HEK293 (cell line): ENCODE measurements at regions not wholly inside any gene's neighbourhood (a gene's known extent, or its start where the extent isn't known, plus 50 kb on each side); places are given as distances from the start of the nearest gene placed in this dataset.

Experiments used
- REST ChIP-seq: fragments of 450-650 bp; formaldehyde crosslinking; IDR thresholded peaks from 2 replicates; pipeline ENCODE4 v1.5.1; 2016; ENCODE audit warnings: missing biosample characterization, missing genetic modification characterization
- YY1 ChIP-seq: fragments of 450-650 bp; formaldehyde crosslinking; IDR thresholded peaks from 2 replicates; pipeline ENCODE4 v1.5.1; 2018; ENCODE audit warnings: missing biosample characterization, missing genetic modification characterization
- TF ChIP-seq, protein P1 (sequence below): fragments of 450-650 bp; formaldehyde crosslinking; IDR thresholded peaks from 2 replicates; pipeline ENCODE4 v1.5.1; 2016; ENCODE audit warnings: missing biosample characterization, missing genetic modification characterization
- TF ChIP-seq, protein P2 (sequence below): fragments of 450-650 bp; formaldehyde crosslinking; IDR thresholded peaks from 2 replicates; pipeline ENCODE4 v1.5.1; 2016; ENCODE audit warnings: missing biosample characterization, missing genetic modification characterization, low read depth

GRCh38 chr2:160658851-160659250, 165.2 kb upstream of the RBMS1 start:
- TF ChIP-seq, protein P1, sequence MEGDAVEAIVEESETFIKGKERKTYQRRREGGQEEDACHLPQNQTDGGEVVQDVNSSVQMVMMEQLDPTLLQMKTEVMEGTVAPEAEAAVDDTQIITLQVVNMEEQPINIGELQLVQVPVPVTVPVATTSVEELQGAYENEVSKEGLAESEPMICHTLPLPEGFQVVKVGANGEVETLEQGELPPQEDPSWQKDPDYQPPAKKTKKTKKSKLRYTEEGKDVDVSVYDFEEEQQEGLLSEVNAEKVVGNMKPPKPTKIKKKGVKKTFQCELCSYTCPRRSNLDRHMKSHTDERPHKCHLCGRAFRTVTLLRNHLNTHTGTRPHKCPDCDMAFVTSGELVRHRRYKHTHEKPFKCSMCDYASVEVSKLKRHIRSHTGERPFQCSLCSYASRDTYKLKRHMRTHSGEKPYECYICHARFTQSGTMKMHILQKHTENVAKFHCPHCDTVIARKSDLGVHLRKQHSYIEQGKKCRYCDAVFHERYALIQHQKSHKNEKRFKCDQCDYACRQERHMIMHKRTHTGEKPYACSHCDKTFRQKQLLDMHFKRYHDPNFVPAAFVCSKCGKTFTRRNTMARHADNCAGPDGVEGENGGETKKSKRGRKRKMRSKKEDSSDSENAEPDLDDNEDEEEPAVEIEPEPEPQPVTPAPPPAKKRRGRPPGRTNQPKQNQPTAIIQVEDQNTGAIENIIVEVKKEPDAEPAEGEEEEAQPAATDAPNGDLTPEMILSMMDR (tag by site-specific recombination), result no peak
- TF ChIP-seq REST (tag by site-specific recombination), result no peak
- no peak for TF ChIP-seq YY1 (tag by site-specific recombination)
- TF ChIP-seq, protein P2, sequence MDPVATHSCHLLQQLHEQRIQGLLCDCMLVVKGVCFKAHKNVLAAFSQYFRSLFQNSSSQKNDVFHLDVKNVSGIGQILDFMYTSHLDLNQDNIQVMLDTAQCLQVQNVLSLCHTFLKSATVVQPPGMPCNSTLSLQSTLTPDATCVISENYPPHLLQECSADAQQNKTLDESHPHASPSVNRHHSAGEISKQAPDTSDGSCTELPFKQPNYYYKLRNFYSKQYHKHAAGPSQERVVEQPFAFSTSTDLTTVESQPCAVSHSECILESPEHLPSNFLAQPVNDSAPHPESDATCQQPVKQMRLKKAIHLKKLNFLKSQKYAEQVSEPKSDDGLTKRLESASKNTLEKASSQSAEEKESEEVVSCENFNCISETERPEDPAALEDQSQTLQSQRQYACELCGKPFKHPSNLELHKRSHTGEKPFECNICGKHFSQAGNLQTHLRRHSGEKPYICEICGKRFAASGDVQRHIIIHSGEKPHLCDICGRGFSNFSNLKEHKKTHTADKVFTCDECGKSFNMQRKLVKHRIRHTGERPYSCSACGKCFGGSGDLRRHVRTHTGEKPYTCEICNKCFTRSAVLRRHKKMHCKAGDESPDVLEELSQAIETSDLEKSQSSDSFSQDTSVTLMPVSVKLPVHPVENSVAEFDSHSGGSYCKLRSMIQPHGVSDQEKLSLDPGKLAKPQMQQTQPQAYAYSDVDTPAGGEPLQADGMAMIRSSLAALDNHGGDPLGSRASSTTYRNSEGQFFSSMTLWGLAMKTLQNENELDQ (tag by site-specific recombination), result no peak
